DND-41 (cell line): ENCODE measurements at regions not wholly inside any gene's neighbourhood (a gene's known extent, or its start where the extent isn't known, plus 50 kb on each side); places are given as distances from the start of the nearest gene placed in this dataset.
A peak's percentile ranks its signal among the peaks of the same experiment; 100 is the strongest.

Experiments used
- ATAC-seq: fragments of 200-7000 bp; cut with Tn5 transposase; 3 replicates; pipeline ENCODE4 v1.9.1; 2021; ENCODE audit warnings: low read depth; ENCODE audit not compliant: insufficient read depth
- DNase-seq: peaks from one replicate; pipeline ENCODE4 v3.0.0-alpha.2; 2020
- H2AFZ ChIP-seq: 2 replicates; pipeline ENCODE4 v1.6.0; 2012; ENCODE audit warnings: low read depth, low read length
- H3K27ac ChIP-seq: 2 replicates; pipeline ENCODE4 v1.5.1; 2012; ENCODE audit warnings: low read length, inconsistent platforms
- H3K27me3 ChIP-seq: fragments of 200-600 bp; sonication (generic); 2 replicates; pipeline ENCODE4 v1.6.0; 2012; ENCODE audit warnings: low read length, mild to moderate bottlenecking, inconsistent platforms; ENCODE audit not compliant: insufficient read depth, poor library complexity
- H3K36me3 ChIP-seq: 2 replicates; pipeline ENCODE4 v1.5.1; 2012; ENCODE audit warnings: low read length, inconsistent platforms; ENCODE audit not compliant: insufficient read depth
- H3K4me1 ChIP-seq: 2 replicates; pipeline ENCODE4 v1.5.1; 2012; ENCODE audit warnings: mild to moderate bottlenecking, low read length; ENCODE audit not compliant: insufficient read depth
- H3K4me2 ChIP-seq: 2 replicates; pipeline ENCODE4 v1.6.0; 2012; ENCODE audit warnings: mild to moderate bottlenecking, moderate library complexity, low read length, inconsistent platforms; ENCODE audit not compliant: insufficient read depth
- H3K4me3 ChIP-seq, 2 experiments: fragments of 200-600 bp in 1 of 2; shearing (Covaris generic) in 1 of 2; 2 replicates each; pipeline ENCODE4 v1.5.1; 2012 to 2016; ENCODE audit warnings: inconsistent platforms in 2 of 2, low read length in 2 of 2, mild to moderate bottlenecking in 2 of 2, low read depth in 1 of 2, moderate library complexity in 1 of 2
- H3K79me2 ChIP-seq: 2 replicates; pipeline ENCODE4 v1.6.0; 2012; ENCODE audit warnings: low read length, inconsistent platforms; ENCODE audit not compliant: insufficient read depth
- H3K9ac ChIP-seq: 2 replicates; pipeline ENCODE4 v1.6.0; 2012; ENCODE audit warnings: low read depth, mild to moderate bottlenecking, inconsistent platforms, low read length, moderate library complexity
- H3K9me3 ChIP-seq: 2 replicates; pipeline ENCODE4 v1.5.1; 2012; ENCODE audit warnings: low read length, moderate library complexity, mild to moderate bottlenecking, inconsistent platforms; ENCODE audit not compliant: insufficient read depth, severe bottlenecking
- H4K20me1 ChIP-seq: 2 replicates; pipeline ENCODE4 v1.6.0; 2012; ENCODE audit warnings: low read length; ENCODE audit not compliant: insufficient read depth
- CTCF ChIP-seq: IDR thresholded peaks from 2 replicates; pipeline ENCODE4 v1.5.1; 2012; ENCODE audit warnings: borderline replicate concordance, low read length, moderate library complexity, mild to moderate bottlenecking; ENCODE audit not compliant: poor library complexity, severe bottlenecking; ENCODE audit errors: extremely low read depth
- EZH2 ChIP-seq: IDR thresholded peaks from 3 replicates; pipeline ENCODE4 v1.6.1; 2012; ENCODE audit warnings: borderline replicate concordance, low read depth, mild to moderate bottlenecking, moderate library complexity, low read length, inconsistent platforms; ENCODE audit not compliant: severe bottlenecking

GRCh38 chr11:91783173-91783572 lies 441.4 kb upstream of the FAT3 start:
- no peak overlapping the region for H3K4me2 ChIP-seq
- no peak for ATAC-seq
- H3K4me1 ChIP-seq: no peaks in the 10 kb centered on the region
- H3K36me3 ChIP-seq: no peaks in the 10 kb centered on the region
- H3K4me3 ChIP-seq: no peak overlapping the region
- H3K27me3 ChIP-seq: no peaks in the 10 kb centered on the region
- TF ChIP-seq CTCF (no peak), EZH2 (no peak)
- no peak overlapping the region for H2AFZ ChIP-seq
- no peak for DNase-seq
- no peak overlapping the region for H3K27ac ChIP-seq
- H4K20me1 ChIP-seq: no peaks in the 10 kb centered on the region
- H3K9ac ChIP-seq: no peak overlapping the region
- H3K79me2 ChIP-seq: no peaks in the 10 kb centered on the region
- peaks cover 6% of the 10 kb centered on the region for H3K9me3 ChIP-seq

- no peaks in the 10 kb centered on the region for H3K27me3 ChIP-seq
- H3K79me2 ChIP-seq: no peaks in the 10 kb centered on the region
- TF ChIP-seq CTCF: no peak
- no peak for TF ChIP-seq EZH2
- H3K4me1 ChIP-seq: no peaks in the 10 kb centered on the region
- ATAC-seq (no peak), DNase-seq (no peak)
- H3K36me3 ChIP-seq: no peaks in the 10 kb centered on the region
- H3K9me3 ChIP-seq: peaks cover 6% of the 10 kb centered on the region
- no peak overlapping the region for H3K4me3 ChIP-seq
- no peaks in the 10 kb centered on the region for H4K20me1 ChIP-seq
- no peak overlapping the region for H3K27ac ChIP-seq
- no peak overlapping the region for H3K4me2 ChIP-seq
- no peak overlapping the region for H3K9ac ChIP-seq
- H2AFZ ChIP-seq: no peak overlapping the region
These were observed 445.9 kb upstream of the FAT3 start for GRCh38 chr11:91778758-91779157.

- Histone ChIP-seq H3K27me3 (no peaks in the 10 kb centered on the region), H3K4me1 (no peaks in the 10 kb centered on the region), H2AFZ (no peak overlapping the region), H4K20me1 (no peaks in the 10 kb centered on the region), H3K36me3 (no peaks in the 10 kb centered on the region), H3K79me2 (no peaks in the 10 kb centered on the region), H3K4me2 (no peak overlapping the region), H3K9ac (no peak overlapping the region), H3K9me3 (no peaks in the 10 kb centered on the region), H3K4me3 (no peak overlapping the region), H3K27ac (no peak overlapping the region)
- ATAC-seq (no peak), DNase-seq (no peak)
- TF ChIP-seq CTCF (no peak), EZH2 (no peak)
These were observed 448.0 kb upstream of the FAT3 start for GRCh38 chr11:91776655-91777054.

DNA sequence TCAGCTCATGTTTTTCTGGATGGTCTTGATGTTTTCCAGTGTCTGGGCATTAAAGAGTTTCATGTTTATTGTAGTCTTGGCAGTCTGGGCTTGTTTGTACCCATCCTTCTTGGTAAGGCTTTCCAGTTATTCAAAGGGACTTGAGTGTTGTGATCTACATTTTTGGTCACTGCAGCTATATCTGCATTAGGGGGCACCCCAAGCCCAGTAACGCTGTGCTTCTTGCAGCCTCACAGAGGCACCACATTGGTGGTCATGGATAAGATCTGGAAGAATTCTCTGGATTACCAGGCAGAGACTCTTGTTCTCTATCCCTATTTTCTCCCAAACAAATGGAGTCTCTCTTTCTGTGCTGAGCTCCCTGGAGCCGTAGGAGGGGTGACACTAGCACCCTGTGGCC lies 451.5 kb upstream of the FAT3 start:
- Histone ChIP-seq H3K4me1 (no peaks in the 10 kb centered on the region), H3K27ac (no peak overlapping the region), H3K4me3 (no peak overlapping the region), H3K79me2 (no peaks in the 10 kb centered on the region), H2AFZ (no peak overlapping the region), H3K27me3 (no peaks in the 10 kb centered on the region), H3K36me3 (no peaks in the 10 kb centered on the region), H3K9ac (no peak overlapping the region), H3K9me3 (no peaks in the 10 kb centered on the region), H3K4me2 (no peak overlapping the region), H4K20me1 (no peaks in the 10 kb centered on the region)
- ATAC-seq: no peak
- no peak for DNase-seq
- no peak for TF ChIP-seq EZH2
- peak; percentile 6 for TF ChIP-seq CTCF
